SK-N-SH treated with all-trans-retinoic acid at 6 μM for 48 hours (cell line): ENCODE measurements at regions not wholly inside any gene's neighbourhood (a gene's known extent, or its start where the extent isn't known, plus 50 kb on each side); places are given as distances from the start of the nearest gene placed in this dataset.

Source experiments
- ARNTL ChIP-seq: fragments of 450-650 bp; formaldehyde crosslinking; IDR thresholded peaks from 2 replicates; pipeline ENCODE4 v1.5.0; 2020; ENCODE audit warnings: low read depth, mild to moderate bottlenecking, moderate library complexity, borderline replicate concordance
- BACH2 ChIP-seq: fragments of 250-450 bp; sonication (Bioruptor Pico); IDR thresholded peaks from 2 replicates; pipeline ENCODE4 v1.9.0; 2021; ENCODE audit warnings: mild to moderate bottlenecking, borderline replicate concordance
- CSDC2 ChIP-seq: fragments of 250-450 bp; sonication (Bioruptor Pico); IDR thresholded peaks from 2 replicates; pipeline ENCODE4 v1.5.0; 2020; ENCODE audit warnings: mild to moderate bottlenecking, moderate library complexity
- GLIS3 ChIP-seq: fragments of 250-450 bp; sonication (Bioruptor Pico); IDR thresholded peaks from 2 replicates; pipeline ENCODE4 v1.5.0; 2020; ENCODE audit warnings: mild to moderate bottlenecking, moderate library complexity
- ISL1 ChIP-seq: fragments of 250-450 bp; sonication (Bioruptor Pico); IDR thresholded peaks from 2 replicates; pipeline ENCODE4 v2.1.2; 2022; ENCODE audit warnings: mild to moderate bottlenecking, moderate library complexity
- PATZ1 ChIP-seq: fragments of 250-450 bp; sonication (Bioruptor Pico); IDR thresholded peaks from 2 replicates; pipeline ENCODE4 v1.8.0; 2020; ENCODE audit warnings: mild to moderate bottlenecking, moderate library complexity, borderline replicate concordance
- RARB ChIP-seq: fragments of 250-450 bp; sonication (Bioruptor Pico); IDR thresholded peaks from 2 replicates; pipeline ENCODE4 v1.8.0; 2021; ENCODE audit warnings: mild to moderate bottlenecking, moderate library complexity
- ZC3H10 ChIP-seq: fragments of 250-450 bp; sonication (Bioruptor Pico); IDR thresholded peaks from 2 replicates; pipeline ENCODE4 v1.5.1; 2021; ENCODE audit warnings: mild to moderate bottlenecking, moderate library complexity
- ZFP30 ChIP-seq: fragments of 450-650 bp; formaldehyde crosslinking; IDR thresholded peaks from 2 replicates; pipeline ENCODE4 v1.5.0; 2022; ENCODE audit warnings: mild to moderate bottlenecking, moderate library complexity
- ZNF565 ChIP-seq: fragments of 450-650 bp; formaldehyde crosslinking; conservative IDR thresholded peaks from 2 replicates; pipeline ENCODE4 v1.5.0; 2020; ENCODE audit warnings: low read depth, mild to moderate bottlenecking, moderate library complexity

- TF ChIP-seq GLIS3 (CRISPR knock-in tag): no peak
- TF ChIP-seq ZNF565 (CRISPR knock-in tag): no peak
- TF ChIP-seq ISL1 (CRISPR knock-in tag): no peak
- TF ChIP-seq ARNTL: no peak
- no peak for TF ChIP-seq RARB (CRISPR knock-in tag)
- no peak for TF ChIP-seq ZC3H10 (CRISPR knock-in tag)
- no peak for TF ChIP-seq ZFP30 (CRISPR knock-in tag)
- no peak for TF ChIP-seq PATZ1 (CRISPR knock-in tag)
- no peak for TF ChIP-seq CSDC2 (CRISPR knock-in tag)
- TF ChIP-seq BACH2 (CRISPR knock-in tag): no peak
Observed at GRCh38 chr6:2462831-2463230, 217.4 kb upstream of the GMDS start.
